Activated CD4-positive, alpha-beta T cell treated with anti-CD3 and anti-CD28 coated beads, Interleukin-2, Interleukin-4, amounts not matched to agents 100 ng/mL and 50 ng/mL, durations not matched to agents 16 hours and 8 hours (primary cell): ENCODE measurements at regions not wholly inside any gene's neighbourhood (a gene's known extent, or its start where the extent isn't known, plus 50 kb on each side); places are given as distances from the start of the nearest gene placed in this dataset.
A peak's percentile ranks its signal among the peaks of the same experiment; 100 is the strongest.
"Not testable (repeated sequence)": the region's sequence is repeated elsewhere in the genome, so short reads cannot be mapped to it uniquely, and the experiment has no call there.

Experiments used
- DNase-seq: peaks from one replicate; pipeline ENCODE4 v3.0.0-alpha.2; 2020; ENCODE audit warnings: low spot score

GRCh38 chr17:71024969-71025368 lies 855.6 kb downstream of the KCNJ2 start:
- DNase-seq, result no peak

- no peak for DNase-seq
Measured at GRCh38 chr17:71029246-71029645, 859.9 kb downstream of the KCNJ2 start.

- DNase-seq, result not testable (repeated sequence)
Measured at GRCh38 chr17:71031286-71031685, 862.0 kb downstream of the KCNJ2 start.

DNA sequence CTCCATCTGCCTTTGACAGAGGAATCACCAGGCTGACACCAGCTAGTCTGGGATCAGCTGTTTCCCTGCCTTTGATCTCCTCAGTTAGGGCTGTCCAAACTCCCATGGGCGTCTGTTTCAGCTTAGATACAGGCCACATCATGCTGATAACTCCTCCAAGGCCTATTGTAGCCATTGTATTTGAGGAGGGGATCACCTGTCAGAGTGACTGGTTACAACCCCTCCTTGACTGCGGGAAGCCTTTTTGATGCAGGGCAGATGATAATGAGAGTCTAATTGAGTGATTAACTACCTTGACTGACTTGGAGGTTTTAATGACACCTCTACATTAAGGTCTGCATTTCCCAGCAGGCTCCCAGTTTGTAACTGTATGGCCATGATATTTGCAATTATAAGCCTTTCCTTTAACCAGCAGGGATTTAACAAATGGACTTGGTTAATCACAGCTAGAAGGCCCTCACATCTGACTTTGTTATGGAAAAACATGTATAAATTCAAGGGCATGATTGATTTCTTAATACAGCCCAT lies 863.5 kb downstream of the KCNJ2 start:
- no peak for DNase-seq

DNA sequence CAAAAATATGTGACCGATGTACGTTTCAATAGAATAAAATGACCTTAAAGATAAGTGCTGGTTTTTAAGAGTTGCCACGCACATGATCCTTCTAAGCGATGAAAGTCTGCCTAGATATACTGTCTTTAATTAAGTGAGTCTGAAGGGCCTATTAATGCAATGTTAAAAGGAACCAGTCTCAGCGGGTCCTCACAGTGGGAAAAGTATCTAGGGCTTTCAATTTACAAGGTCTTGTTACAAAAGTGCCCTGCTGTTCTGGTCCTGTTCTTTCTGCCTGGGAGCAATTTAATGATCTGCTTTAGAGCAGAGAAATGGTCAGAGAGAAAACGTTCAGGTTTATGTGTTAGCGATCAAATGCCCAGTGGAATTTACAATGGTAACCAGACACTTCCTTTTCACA lies 864.0 kb downstream of the KCNJ2 start:
- DNase-seq, result no peak

- DNase-seq, result no peak
Measured at GRCh38 chr17:71035226-71035625, 865.9 kb downstream of the KCNJ2 start.

GRCh38 chr17:71037386-71037785 lies 868.1 kb downstream of the KCNJ2 start:
- DNase-seq, result no peak

DNA sequence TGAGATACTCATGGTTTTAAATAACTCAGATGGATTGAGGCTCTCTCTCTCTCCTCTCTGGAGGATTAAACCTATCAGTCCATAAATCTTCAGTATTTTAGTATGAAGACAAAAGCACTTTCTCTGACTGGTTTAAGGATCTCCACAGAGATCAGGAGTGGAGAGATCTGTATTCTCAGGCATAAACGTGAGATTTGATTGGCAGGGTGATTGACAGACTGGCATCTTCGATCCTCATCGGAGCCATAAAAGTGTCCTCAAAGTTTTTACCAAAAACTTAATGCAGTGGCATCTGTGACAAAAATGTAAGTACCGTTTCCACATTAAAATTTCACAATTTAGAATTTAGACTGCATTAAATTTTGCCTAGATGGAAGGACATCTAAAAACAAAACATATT lies 870.1 kb downstream of the KCNJ2 start:
- no peak for DNase-seq

GRCh38 chr17:71052971-71053370 lies 883.6 kb downstream of the KCNJ2 start:
- DNase-seq, result no peak

DNA sequence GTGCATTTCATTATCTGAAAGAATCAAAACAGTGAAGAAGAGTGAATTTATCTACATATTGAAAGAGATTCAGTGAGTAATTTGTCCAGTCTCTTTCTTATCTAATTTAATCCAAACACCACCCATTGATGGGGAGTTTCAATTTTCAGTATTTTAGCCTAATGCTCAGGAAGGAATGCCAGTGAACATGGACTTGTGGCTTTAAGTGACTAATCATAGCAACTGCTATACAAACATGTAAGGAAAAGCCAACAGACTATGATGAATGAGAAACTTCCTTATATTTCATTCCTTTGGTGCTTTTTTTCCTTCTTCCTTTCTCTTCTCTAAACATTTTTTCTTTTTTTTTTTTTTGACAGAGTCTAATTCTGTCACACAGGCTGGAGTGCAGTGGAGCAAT lies 885.8 kb downstream of the KCNJ2 start:
- DNase-seq, result no peak

DNA sequence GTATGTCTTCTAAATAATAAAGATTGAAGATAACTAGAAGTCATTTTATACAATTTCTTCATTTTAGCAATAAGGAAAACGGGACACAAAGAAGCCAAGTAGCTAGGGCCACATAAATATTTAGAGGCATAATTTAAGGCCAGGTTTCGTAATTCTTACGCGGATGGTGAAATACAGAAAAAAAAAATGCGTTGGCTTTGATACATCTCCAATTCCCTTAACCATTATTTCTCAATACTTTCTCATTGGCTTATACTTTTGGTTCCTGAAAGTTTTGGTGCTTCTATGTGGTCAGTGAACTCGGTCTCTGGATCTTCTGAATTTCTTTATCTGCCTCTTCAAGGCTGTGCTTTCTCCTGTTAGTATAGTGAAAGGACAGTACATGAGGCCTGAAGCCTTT lies 888.1 kb downstream of the KCNJ2 start:
- DNase-seq, result no peak

- no peak for DNase-seq
Measured at GRCh38 chr17:71057938-71058337, 888.6 kb downstream of the KCNJ2 start.

GRCh38 chr17:71063127-71063526 lies 893.8 kb downstream of the KCNJ2 start:
- no peak for DNase-seq

DNA sequence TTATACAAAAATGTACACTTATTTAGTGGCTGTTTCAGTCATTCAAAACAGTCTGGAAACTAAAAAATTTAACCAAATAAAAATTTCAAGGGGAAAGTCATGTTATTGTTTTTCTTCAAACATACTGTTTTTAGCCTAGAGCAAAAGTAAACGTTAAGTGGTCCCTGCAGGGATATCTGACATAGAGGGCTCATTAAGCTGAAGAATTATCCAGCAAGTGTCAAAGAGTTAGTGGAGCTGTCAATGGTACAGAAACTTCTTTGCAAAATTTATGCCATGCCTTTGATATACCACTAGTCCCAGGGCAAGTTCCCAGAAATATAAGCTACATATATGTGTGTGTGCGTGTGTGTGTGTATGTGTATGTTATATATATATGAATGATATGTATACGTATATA lies 894.2 kb downstream of the KCNJ2 start:
- no peak for DNase-seq

- no peak for DNase-seq
Measured at GRCh38 chr17:71067669-71068407, 898.5 kb downstream of the KCNJ2 start.

DNA sequence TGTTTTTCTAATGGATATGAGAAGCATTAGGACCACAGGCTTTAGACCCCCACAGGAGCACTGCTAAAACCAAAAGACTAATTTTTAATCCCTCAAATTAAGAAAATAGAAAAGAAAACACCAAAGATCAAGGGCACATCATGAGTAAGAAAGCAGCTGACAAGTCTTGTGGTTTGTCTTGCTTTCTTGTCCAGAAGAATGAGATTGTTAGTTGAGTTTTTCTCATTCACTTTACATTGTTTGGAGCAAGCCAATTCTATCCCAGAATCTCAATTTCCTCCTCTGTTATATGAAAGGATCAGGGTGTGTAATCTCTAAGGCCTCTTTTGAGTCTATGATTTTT lies 899.0 kb downstream of the KCNJ2 start:
- no peak for DNase-seq

DNA sequence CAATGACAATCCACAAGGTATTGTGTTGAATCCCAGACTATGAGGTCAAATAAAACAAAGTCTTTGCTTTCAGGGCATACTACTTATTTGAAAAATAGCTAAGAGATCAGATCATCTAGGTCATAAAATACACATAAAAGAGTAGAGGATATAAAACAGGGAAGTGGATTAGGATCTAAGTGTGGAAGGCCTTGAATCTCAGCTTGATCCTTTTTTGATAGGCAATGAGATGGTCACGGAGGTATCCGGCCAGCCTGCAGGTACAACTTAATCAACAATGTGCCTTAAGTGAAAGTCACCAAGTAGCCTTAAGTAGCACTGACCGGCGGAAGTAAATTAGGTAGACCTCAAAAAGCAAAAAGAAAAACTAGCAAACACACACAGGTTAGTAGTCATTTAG lies 901.7 kb downstream of the KCNJ2 start:
- DNase-seq, result no peak

DNA sequence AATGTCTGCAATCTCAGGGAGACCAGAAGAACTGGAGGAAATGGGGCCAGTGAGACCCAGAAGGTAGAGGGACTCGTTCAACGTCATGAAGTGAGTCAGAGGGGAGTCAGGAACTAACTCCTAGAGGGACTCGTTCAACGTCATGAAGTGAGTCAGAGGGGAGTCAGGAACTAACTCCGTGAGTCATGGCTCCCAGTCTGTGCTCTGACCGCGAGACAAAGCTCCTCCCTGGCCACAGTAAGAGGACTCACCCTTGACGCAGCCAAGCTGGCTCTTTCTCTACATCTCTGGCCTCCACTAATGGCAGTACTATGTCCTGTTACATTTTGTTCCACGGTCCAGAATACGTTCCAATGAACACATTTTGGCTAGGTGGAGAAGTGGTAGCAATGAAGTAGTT lies 902.5 kb downstream of the KCNJ2 start:
- no peak for DNase-seq

DNA sequence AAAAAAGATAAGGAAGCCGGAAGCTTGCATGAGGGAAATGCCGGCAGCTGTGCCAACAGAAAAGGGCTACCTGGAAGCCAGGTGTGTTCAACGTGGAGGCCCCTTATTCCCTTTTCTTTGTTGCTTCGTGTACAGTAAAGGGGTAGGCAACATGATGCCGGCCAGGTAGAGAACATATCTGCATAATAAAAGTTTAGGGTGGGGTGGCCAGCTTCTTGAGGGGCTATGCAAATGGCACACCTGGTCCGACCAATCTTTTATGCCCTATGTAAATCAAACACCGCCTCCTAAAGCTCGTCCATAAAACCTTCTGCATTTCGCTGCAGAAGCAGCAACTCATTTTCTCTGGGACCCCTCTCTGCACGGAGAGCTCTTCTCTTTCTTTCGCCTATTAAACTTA lies 911.6 kb downstream of the KCNJ2 start:
- DNase-seq, result no peak

GRCh38 chr17:71081666-71082065 lies 912.3 kb downstream of the KCNJ2 start:
- DNase-seq, result no peak

GRCh38 chr17:71084219-71084618 lies 914.9 kb downstream of the KCNJ2 start:
- DNase-seq, result peak; percentile 2

DNA sequence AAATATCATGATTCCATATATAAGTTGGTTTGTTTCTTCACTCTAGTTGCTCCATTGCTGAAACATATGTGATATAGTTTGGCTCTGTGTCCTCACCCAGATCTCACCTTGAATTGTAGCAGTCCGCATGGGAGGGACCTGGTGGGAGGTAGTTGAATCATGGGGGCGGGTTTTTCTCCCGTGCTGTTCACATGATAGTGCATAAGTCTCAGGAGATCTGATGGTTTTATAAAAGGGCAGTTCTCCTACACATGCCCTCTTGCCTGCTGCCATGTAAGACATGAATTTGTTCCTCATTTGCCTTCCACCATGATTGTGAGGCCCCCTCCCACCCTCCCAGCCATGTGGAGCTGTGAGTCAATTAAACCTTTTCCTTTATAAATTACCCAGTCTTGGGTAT lies 915.5 kb downstream of the KCNJ2 start:
- DNase-seq, result no peak

DNA sequence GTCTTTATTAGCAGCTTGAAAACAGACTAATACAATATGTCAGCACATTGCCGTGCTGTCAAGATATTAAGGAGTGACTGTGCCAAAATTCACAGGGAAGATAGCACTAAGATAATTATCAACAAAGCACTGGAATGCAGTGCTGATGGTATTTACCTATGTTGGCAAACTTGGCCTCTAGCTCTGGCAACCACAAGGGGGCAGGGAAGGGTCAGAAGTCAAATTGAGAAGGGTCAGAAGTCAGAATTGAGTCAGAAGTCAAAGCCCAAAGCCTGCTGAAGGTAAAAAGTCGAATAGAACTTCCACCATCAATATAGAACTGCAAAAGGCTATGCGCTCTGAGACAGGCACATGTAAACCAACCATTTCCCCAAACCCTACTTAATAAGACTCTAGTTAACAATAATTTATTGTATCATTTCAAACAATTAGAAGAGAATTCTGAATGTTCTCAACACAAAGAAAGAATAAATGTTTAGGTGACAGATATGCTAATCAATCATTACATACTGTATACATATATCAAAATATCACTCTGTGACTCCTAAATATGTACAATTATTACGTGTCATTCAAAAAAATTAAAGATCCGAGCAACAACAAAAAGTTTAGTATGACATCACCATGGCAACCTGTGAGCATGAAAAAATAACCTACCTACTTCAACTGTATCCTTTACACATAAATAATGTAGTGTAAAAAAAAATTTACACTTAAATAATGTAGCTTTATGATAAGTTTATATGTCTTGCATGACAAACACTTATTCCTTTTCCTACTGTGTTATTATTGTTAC lies 916.1 kb downstream of the KCNJ2 start:
- peak; percentile 4 for DNase-seq

GRCh38 chr17:71089431-71089830 lies 920.1 kb downstream of the KCNJ2 start:
- no peak for DNase-seq
